ENCODE measurements at regions not wholly inside any gene's neighbourhood (a gene's known extent, or its start where the extent isn't known, plus 50 kb on each side); places are given as distances from the start of the nearest gene placed in this dataset.

GRCh38 chr12:88432531-88433490 is 147.5 kb downstream of the KITLG start:
- no peaks in the 10 kb centered on the region for H3K36me3 Mint-ChIP-seq
- H3K4me3 Mint-ChIP-seq: no peak overlapping the region
- TF ChIP-seq, protein P1, sequence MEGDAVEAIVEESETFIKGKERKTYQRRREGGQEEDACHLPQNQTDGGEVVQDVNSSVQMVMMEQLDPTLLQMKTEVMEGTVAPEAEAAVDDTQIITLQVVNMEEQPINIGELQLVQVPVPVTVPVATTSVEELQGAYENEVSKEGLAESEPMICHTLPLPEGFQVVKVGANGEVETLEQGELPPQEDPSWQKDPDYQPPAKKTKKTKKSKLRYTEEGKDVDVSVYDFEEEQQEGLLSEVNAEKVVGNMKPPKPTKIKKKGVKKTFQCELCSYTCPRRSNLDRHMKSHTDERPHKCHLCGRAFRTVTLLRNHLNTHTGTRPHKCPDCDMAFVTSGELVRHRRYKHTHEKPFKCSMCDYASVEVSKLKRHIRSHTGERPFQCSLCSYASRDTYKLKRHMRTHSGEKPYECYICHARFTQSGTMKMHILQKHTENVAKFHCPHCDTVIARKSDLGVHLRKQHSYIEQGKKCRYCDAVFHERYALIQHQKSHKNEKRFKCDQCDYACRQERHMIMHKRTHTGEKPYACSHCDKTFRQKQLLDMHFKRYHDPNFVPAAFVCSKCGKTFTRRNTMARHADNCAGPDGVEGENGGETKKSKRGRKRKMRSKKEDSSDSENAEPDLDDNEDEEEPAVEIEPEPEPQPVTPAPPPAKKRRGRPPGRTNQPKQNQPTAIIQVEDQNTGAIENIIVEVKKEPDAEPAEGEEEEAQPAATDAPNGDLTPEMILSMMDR (conservative IDR thresholded peaks at IDR 0.05): no peak
- H3K27ac Mint-ChIP-seq: no peak overlapping the region
- no peak for DNase-seq (ENCODE audit: extremely low spot score, unreplicated experiment)
- H3K27me3 Mint-ChIP-seq: no peaks in the 10 kb centered on the region
- H3K4me1 Mint-ChIP-seq (ENCODE audit: unreplicated experiment): no peaks in the 10 kb centered on the region
- H3K9me3 Mint-ChIP-seq: peaks cover 5% of the 10 kb centered on the region

GRCh38 chr12:88433997-88434703 is 146.1 kb downstream of the KITLG start:
- TF ChIP-seq, protein P1 (conservative IDR thresholded peaks at IDR 0.05): no peak
- Mint-ChIP-seq H3K36me3 (no peaks in the 10 kb centered on the region), H3K4me1 (ENCODE audit: unreplicated experiment) (no peaks in the 10 kb centered on the region), H3K4me3 (no peak overlapping the region), H3K9me3 (peaks cover 5% of the 10 kb centered on the region), H3K27ac (no peak overlapping the region), H3K27me3 (no peaks in the 10 kb centered on the region)
- no peak for DNase-seq (ENCODE audit: extremely low spot score, unreplicated experiment)

DNA sequence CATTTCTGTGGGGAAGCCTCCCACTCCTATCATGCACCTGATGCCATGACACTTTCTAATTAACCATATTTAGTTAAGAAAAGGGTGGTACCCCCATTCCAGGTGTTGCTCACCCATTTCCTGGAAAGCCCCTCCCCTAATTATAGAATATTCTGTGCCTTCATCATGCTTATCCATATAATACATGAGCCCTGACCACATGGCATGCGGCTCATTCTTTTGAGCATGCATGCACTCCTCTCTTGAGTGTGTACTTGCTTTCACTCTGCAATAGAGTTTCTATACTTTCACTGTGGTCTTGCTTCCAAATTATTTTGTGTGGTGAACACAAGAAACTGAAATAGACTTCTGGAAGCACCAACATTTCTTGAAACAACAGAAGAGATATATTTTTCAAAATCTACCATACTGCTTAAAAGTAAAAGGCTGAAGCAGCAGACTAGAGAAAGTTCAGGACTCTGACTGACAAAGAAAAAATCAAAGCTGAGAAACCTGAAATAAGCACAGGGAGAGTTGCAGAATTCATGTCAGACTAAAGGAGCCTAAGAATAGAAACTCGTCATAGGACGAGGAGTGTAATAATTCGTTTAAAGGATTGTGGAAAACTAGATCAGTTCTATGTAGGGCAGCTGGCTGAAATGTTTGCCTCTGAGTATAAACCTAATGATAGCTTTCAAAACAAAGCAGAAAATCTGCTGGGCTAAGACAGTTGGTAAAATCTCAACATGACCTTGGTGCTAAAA is 144.8 kb downstream of the KITLG start:
- Mint-ChIP-seq H3K9me3 (peaks cover 9% of the 10 kb centered on the region), H3K27ac (no peak overlapping the region), H3K4me3 (no peak overlapping the region), H3K4me1 (ENCODE audit: unreplicated experiment) (no peaks in the 10 kb centered on the region), H3K36me3 (no peaks in the 10 kb centered on the region), H3K27me3 (no peaks in the 10 kb centered on the region)
- no peak for DNase-seq (ENCODE audit: extremely low spot score, unreplicated experiment)
- TF ChIP-seq, protein P1 (conservative IDR thresholded peaks at IDR 0.05): no peak

- Mint-ChIP-seq H3K4me1 (ENCODE audit: unreplicated experiment) (no peaks in the 10 kb centered on the region), H3K27me3 (no peaks in the 10 kb centered on the region), H3K36me3 (no peaks in the 10 kb centered on the region), H3K4me3 (no peak overlapping the region), H3K9me3 (peaks cover 9% of the 10 kb centered on the region), H3K27ac (no peak overlapping the region)
- no peak for DNase-seq (ENCODE audit: extremely low spot score, unreplicated experiment)
- TF ChIP-seq, protein P1 (conservative IDR thresholded peaks at IDR 0.05): no peak
Measured at GRCh38 chr12:88437226-88437625, 143.0 kb downstream of the KITLG start.
